Gastroesophageal sphincter (tissue), 3 donors: ENCODE measurements at regions not wholly inside any gene's neighbourhood (a gene's known extent, or its start where the extent isn't known, plus 50 kb on each side); places are given as distances from the start of the nearest gene placed in this dataset.

Experiments
- EP300 ChIP-seq: sonication (generic); formaldehyde crosslinking; IDR thresholded peaks from one replicate; pipeline ENCODE4 v1.6.1; 2017; ENCODE audit warnings: antibody characterized with exemption, mild to moderate bottlenecking
- POLR2A ChIP-seq, 2 donors: fragments of 450-650 bp; IDR thresholded peaks; one replicate each; pipeline ENCODE4 v1.6.1; 2017; ENCODE audit warnings: antibody characterized with exemption in 2 of 2, mild to moderate bottlenecking in 2 of 2, moderate library complexity in 1 of 2
- POLR2AphosphoS5 ChIP-seq: sonication (generic); formaldehyde crosslinking; IDR thresholded peaks from one replicate; pipeline ENCODE4 v1.6.1; 2017; ENCODE audit warnings: antibody characterized with exemption
- TF ChIP-seq, protein P1 (sequence below), 4 experiments: fragments of 200-600 bp in 2 of 4; fragments of 450-650 bp in 2 of 4; sonication (generic) in 1 of 4; IDR thresholded peaks; one replicate each; pipeline ENCODE4 v1.5.1; 2017 to 2019; ENCODE audit warnings: antibody characterized with exemption in 4 of 4, mild to moderate bottlenecking in 2 of 4, moderate library complexity in 2 of 4

- TF ChIP-seq EP300 (no peak), POLR2AphosphoS5 (no peak), POLR2A (IDR thresholded peaks at IDR 0.05) (no peak)
- TF ChIP-seq, protein P1, sequence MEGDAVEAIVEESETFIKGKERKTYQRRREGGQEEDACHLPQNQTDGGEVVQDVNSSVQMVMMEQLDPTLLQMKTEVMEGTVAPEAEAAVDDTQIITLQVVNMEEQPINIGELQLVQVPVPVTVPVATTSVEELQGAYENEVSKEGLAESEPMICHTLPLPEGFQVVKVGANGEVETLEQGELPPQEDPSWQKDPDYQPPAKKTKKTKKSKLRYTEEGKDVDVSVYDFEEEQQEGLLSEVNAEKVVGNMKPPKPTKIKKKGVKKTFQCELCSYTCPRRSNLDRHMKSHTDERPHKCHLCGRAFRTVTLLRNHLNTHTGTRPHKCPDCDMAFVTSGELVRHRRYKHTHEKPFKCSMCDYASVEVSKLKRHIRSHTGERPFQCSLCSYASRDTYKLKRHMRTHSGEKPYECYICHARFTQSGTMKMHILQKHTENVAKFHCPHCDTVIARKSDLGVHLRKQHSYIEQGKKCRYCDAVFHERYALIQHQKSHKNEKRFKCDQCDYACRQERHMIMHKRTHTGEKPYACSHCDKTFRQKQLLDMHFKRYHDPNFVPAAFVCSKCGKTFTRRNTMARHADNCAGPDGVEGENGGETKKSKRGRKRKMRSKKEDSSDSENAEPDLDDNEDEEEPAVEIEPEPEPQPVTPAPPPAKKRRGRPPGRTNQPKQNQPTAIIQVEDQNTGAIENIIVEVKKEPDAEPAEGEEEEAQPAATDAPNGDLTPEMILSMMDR (IDR thresholded peaks at IDR 0.05), result no peak
Measured at GRCh38 chr12:83630526-83630925, 943.8 kb downstream of the TMTC2 start.
